Ovary (tissue), 3 donors: ENCODE measurements at regions not wholly inside any gene's neighbourhood (a gene's known extent, or its start where the extent isn't known, plus 50 kb on each side); places are given as distances from the start of the nearest gene placed in this dataset.

Source experiments
- EP300 ChIP-seq: sonication (generic); formaldehyde crosslinking; IDR thresholded peaks from one replicate; pipeline ENCODE4 v1.6.1; 2017; ENCODE audit warnings: antibody characterized with exemption
- POLR2A ChIP-seq: fragments of 450-650 bp; IDR thresholded peaks from one replicate; pipeline ENCODE4 v1.6.1; 2017; ENCODE audit warnings: antibody characterized with exemption, mild to moderate bottlenecking, moderate library complexity
- TF ChIP-seq, protein P1 (sequence below), 3 donors: fragments of 450-650 bp in 2 of 3; fragments of 200-600 bp in 1 of 3; IDR thresholded peaks; one replicate each; pipeline versions ENCODE4 v1.5.1 to v1.8.0; 2016 to 2022; ENCODE audit warnings: antibody characterized with exemption in 3 of 3, mild to moderate bottlenecking in 1 of 3
- donor health status: DM: no; HTN: no; CAD: no.

DNA sequence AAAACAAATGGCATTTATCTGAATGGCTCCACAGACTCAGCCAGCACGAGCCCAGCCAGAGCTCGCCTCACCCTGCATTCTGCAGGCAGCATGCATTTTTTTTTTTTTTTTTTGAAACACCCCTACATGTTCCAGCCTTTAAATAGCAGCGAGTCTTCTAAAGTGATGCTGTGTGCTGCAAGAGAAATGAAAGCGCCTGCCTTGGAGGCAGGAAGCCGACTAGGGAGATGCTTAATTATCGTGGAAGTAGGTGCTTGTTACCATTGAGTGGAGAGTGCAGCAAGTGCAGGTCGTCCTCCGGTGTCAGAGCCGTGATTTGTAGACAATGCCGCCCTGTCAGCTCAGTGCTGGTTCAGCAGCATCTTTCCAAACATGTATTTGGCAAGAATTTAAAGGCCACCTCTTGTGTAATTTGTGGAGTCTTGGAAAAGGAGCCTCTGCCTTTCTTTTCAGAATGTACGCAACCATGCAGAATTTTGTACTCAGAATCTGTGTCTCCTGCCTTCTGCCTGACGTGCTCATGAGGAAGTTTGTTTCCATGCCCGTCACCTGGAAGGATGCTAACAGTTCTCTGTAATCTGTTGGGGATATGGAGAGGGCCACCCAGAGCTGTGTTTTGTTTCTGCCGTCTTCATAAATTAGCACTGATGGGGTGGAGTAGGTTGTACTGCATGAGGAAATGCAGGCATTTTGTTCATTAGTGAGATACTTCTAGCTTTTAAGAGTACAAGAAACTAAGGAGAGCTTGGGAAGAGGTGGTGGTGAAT lies 345.9 kb upstream of the RGS6 start:
- TF ChIP-seq, protein P1, sequence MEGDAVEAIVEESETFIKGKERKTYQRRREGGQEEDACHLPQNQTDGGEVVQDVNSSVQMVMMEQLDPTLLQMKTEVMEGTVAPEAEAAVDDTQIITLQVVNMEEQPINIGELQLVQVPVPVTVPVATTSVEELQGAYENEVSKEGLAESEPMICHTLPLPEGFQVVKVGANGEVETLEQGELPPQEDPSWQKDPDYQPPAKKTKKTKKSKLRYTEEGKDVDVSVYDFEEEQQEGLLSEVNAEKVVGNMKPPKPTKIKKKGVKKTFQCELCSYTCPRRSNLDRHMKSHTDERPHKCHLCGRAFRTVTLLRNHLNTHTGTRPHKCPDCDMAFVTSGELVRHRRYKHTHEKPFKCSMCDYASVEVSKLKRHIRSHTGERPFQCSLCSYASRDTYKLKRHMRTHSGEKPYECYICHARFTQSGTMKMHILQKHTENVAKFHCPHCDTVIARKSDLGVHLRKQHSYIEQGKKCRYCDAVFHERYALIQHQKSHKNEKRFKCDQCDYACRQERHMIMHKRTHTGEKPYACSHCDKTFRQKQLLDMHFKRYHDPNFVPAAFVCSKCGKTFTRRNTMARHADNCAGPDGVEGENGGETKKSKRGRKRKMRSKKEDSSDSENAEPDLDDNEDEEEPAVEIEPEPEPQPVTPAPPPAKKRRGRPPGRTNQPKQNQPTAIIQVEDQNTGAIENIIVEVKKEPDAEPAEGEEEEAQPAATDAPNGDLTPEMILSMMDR (IDR thresholded peaks at IDR 0.05), result no peak
- TF ChIP-seq POLR2A (no peak), EP300 (no peak)
